ENCODE measurements at regions not wholly inside any gene's neighbourhood (a gene's known extent, or its start where the extent isn't known, plus 50 kb on each side); places are given as distances from the start of the nearest gene placed in this dataset.

DNA sequence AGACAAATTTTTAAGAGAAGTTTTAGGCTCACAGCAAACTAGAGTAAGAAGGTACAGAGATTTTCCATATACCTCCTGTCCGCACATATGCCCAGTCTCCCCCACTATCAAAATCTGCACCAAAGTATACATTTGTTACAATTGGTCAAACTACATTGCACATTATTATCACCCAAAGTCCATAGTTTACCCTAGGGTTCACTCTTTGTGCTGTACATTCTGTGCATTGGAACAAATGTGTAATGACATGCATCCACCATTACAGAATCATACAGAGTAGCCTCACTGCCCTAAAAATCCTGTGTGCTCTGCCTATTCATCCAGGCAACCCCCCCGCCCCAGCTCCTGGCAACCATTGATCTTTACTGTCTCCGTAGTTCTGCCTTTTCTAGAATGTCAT, 61.7 kb upstream of the SPRED2 start (continued):
- TF ChIP-seq, protein P1, sequence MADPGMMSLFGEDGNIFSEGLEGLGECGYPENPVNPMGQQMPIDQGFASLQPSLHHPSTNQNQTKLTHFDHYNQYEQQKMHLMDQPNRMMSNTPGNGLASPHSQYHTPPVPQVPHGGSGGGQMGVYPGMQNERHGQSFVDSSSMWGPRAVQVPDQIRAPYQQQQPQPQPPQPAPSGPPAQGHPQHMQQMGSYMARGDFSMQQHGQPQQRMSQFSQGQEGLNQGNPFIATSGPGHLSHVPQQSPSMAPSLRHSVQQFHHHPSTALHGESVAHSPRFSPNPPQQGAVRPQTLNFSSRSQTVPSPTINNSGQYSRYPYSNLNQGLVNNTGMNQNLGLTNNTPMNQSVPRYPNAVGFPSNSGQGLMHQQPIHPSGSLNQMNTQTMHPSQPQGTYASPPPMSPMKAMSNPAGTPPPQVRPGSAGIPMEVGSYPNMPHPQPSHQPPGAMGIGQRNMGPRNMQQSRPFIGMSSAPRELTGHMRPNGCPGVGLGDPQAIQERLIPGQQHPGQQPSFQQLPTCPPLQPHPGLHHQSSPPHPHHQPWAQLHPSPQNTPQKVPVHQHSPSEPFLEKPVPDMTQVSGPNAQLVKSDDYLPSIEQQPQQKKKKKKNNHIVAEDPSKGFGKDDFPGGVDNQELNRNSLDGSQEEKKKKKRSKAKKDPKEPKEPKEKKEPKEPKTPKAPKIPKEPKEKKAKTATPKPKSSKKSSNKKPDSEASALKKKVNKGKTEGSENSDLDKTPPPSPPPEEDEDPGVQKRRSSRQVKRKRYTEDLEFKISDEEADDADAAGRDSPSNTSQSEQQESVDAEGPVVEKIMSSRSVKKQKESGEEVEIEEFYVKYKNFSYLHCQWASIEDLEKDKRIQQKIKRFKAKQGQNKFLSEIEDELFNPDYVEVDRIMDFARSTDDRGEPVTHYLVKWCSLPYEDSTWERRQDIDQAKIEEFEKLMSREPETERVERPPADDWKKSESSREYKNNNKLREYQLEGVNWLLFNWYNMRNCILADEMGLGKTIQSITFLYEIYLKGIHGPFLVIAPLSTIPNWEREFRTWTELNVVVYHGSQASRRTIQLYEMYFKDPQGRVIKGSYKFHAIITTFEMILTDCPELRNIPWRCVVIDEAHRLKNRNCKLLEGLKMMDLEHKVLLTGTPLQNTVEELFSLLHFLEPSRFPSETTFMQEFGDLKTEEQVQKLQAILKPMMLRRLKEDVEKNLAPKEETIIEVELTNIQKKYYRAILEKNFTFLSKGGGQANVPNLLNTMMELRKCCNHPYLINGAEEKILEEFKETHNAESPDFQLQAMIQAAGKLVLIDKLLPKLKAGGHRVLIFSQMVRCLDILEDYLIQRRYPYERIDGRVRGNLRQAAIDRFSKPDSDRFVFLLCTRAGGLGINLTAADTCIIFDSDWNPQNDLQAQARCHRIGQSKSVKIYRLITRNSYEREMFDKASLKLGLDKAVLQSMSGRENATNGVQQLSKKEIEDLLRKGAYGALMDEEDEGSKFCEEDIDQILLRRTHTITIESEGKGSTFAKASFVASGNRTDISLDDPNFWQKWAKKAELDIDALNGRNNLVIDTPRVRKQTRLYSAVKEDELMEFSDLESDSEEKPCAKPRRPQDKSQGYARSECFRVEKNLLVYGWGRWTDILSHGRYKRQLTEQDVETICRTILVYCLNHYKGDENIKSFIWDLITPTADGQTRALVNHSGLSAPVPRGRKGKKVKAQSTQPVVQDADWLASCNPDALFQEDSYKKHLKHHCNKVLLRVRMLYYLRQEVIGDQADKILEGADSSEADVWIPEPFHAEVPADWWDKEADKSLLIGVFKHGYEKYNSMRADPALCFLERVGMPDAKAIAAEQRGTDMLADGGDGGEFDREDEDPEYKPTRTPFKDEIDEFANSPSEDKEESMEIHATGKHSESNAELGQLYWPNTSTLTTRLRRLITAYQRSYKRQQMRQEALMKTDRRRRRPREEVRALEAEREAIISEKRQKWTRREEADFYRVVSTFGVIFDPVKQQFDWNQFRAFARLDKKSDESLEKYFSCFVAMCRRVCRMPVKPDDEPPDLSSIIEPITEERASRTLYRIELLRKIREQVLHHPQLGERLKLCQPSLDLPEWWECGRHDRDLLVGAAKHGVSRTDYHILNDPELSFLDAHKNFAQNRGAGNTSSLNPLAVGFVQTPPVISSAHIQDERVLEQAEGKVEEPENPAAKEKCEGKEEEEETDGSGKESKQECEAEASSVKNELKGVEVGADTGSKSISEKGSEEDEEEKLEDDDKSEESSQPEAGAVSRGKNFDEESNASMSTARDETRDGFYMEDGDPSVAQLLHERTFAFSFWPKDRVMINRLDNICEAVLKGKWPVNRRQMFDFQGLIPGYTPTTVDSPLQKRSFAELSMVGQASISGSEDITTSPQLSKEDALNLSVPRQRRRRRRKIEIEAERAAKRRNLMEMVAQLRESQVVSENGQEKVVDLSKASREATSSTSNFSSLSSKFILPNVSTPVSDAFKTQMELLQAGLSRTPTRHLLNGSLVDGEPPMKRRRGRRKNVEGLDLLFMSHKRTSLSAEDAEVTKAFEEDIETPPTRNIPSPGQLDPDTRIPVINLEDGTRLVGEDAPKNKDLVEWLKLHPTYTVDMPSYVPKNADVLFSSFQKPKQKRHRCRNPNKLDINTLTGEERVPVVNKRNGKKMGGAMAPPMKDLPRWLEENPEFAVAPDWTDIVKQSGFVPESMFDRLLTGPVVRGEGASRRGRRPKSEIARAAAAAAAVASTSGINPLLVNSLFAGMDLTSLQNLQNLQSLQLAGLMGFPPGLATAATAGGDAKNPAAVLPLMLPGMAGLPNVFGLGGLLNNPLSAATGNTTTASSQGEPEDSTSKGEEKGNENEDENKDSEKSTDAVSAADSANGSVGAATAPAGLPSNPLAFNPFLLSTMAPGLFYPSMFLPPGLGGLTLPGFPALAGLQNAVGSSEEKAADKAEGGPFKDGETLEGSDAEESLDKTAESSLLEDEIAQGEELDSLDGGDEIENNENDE (IDR thresholded peaks at IDR 0.05; ENCODE audit: insufficient replicate concordance, low read length): no peak
- TF ChIP-seq POLR2AphosphoS5 (IDR thresholded peaks at IDR 0.05; ENCODE audit: low read depth, low read length) (no peak), CBX8 (IDR thresholded peaks at IDR 0.05; ENCODE audit: borderline replicate concordance, low read depth, low read length) (no peak)
